GDM1 (cell line): ENCODE measurements at regions not wholly inside any gene's neighbourhood (a gene's known extent, or its start where the extent isn't known, plus 50 kb on each side); places are given as distances from the start of the nearest gene placed in this dataset.
"Not testable (repeated sequence)": the region's sequence is repeated elsewhere in the genome, so short reads cannot be mapped to it uniquely, and the experiment has no call there.

Experiments
- DNase-seq: peaks from one replicate; lab custom pipeline; 2025; lab: John Stamatoyannopoulos, UW

DNA sequence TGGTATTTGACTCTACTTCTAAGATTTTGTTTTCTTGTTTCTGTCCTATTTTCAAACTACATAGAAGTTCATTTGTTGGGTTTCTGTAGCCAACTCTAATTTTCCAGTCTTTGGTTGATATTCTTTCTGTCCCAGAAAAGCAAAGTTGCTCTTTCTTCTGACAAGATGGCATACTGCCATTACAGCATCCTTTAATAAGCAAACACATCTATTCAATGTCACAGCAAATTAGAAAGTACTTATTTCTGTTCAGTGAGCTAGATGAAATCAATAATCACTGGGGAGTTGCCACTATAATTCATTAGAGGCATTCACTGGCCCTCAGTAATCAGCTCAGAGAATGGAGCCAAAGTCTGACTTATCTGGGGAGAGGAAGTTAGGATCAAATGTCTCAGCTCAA lies 1258.0 kb upstream of the IGFBP7 start:
- DNase-seq, result no peak

DNA sequence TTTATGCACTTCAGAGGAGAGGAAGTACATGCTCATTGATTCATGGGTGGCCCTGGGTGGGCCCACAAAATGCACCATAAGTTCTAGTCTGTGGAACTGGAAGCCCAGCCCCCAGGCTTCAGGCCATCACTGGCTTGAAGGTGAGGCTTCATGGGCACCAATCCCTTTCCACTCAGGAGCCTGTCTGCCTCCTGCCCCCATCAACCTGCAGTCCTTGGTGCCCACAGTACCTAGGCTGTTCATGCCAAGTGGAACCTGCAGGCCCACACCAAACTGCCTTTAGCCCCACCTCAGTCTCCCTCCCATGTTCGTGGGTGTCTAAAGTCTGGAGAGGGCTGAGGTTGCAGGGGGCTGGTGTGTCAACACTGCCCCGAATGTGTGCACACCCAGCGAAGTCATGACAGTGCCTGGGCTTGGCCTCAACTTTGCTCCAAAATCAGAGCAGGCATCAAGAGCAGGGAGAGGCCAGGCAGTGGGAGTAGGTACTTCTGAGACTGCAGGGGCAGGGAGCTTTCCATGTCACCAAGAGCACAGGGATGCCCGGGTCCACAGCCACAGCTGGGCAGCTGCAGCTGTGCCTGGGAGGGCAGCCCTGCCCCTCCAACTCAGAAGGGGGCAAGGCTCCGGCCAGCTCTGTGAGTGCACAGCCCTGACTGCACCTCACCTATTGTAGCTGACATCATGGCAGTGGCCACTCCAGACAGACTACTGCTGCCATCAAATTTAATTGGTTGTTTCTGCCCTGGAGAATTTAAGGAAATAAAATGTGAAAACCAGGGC lies 1250.4 kb upstream of the IGFBP7 start:
- DNase-seq, result no peak

DNA sequence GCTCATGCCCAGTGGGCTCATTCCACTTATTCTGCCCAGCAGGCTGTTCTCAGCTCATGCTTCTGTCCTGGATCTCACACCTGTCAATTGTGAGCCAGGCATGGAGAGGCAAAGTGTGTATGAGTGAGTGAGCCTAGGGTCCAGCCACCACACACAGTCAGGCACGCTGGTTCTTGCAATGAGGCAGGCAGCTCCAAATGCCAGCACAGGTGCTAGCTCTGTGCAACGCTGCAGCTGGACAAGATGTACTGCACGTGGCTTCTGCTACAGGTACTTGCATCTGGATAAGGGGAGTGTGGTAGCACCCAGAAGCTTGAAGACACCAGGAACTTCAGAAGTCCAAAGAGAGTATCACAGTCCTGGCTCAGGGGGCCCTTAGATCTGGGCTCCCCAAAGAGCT lies 1249.4 kb upstream of the IGFBP7 start:
- no peak for DNase-seq

DNA sequence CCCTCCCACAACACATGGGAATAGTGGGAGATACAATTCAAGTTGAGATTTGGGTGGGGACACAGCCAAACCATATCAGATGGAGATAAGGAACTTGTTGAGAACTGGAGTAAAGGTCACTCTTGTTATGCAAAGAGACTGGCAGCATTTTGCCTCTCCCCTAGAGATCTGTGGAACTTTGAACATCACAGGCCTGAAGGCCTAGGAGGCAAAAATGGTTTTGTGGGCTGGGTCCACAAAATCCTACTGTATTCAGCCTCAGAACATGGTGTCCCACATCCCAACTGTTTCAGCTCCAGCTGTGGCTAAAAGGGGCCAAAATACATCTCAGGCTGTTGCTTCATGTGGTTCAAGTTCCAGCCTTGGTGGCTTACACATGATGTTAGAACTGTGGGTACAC lies 1247.8 kb upstream of the IGFBP7 start:
- DNase-seq, result no peak

DNA sequence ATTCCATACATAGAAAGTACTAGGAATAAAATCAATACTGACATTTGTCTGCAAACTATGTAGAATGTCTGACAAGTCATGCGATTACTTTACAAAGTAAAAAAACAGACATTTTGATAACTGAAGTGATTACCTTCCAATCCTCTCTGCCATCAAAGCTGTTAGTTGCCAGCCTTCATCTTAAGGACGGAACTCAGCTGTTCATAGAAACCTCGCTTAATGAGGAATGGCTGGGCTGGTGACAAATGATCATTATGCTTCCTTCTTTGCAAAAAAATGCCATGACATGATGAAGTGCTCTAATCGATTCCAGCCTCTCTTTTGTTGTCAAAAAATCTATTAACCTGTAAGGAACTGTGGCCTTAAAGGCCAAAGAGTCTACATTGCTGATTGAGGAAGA lies 1214.9 kb upstream of the IGFBP7 start:
- no peak for DNase-seq

DNA sequence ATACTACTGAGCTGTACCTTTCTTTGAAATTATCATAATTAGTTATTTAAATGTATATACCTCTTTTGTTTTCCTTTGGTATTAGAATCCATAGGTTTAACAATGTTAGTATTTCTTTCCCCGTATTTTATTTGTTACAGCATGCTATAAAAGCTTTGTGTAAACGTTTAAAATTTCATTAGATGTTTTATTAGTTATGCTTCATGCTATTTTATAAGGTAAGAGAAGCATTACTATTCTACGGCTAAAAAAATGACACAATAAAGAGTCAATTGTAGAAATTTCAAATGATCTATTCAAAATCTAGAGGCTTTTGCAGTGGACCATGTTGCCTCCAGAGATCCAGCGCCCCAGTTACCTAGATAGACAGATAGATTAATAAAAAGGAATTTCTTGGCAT lies 1203.3 kb upstream of the IGFBP7 start:
- no peak for DNase-seq

DNA sequence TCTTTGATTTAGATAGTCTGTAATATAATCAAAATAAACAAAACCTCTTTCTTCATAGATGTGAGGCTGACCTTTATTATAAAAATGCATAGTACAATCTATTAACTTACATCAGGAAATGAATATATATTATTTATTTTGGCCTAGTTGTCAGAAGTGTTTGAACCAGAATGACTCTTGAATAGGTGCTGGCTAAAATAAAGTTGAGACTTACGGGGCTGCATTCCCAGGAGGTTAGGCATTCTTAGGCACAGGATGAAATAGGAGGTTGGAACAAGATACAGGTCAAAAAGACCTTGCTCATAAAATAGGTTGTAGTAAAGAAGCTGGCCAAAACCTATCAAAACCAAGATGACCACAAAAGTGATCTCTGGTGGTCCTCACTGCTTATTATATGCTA lies 1193.3 kb upstream of the IGFBP7 start:
- no peak for DNase-seq

DNA sequence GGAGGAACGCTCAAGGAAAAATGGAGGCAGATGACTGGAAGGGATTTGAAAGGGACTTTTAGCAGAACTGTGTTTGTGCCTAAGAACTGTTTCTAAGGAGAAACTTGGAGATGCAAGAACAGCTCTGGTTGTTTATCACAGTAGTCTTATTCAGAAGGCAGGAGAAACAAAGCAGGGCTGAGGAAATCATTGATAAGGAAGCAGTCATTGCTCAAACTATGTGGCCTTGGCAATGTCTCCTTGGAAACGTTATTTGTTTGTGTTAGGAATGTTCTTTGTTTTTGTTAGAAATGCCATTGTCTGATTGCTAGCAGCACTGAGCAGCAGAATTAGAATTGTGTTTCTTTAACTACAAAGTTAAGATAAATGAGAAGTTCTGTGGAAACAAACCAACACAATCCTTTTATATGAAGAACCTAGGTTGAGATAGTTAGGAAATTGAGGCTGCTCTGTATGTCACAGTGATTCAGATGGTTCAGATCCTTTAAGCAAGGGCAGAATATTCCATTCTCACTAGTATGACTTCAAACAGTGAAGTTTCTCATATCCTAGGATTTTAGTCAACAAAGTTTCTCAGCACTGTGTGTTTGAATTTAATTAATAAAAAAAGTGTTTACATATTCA lies 1191.3 kb upstream of the IGFBP7 start:
- no peak for DNase-seq

DNA sequence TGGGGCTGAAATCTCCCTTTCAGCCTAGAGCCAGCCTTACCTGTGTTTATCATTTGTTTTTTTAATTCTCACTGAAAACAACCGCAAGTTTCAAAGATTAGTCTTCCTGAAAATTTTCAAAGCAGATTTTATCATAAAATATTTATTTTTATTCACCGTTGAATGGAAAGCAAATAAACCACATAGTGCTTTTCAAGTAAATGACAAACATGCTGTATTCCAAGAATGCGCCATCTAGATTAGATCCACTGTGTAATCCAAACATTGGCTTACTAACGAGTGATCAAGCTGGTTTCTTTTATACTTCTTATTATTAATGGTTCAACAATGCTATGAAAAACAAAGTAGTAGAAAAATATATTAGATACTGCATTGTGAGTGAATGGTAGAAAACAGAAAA lies 1176.2 kb upstream of the IGFBP7 start:
- DNase-seq, result no peak

DNA sequence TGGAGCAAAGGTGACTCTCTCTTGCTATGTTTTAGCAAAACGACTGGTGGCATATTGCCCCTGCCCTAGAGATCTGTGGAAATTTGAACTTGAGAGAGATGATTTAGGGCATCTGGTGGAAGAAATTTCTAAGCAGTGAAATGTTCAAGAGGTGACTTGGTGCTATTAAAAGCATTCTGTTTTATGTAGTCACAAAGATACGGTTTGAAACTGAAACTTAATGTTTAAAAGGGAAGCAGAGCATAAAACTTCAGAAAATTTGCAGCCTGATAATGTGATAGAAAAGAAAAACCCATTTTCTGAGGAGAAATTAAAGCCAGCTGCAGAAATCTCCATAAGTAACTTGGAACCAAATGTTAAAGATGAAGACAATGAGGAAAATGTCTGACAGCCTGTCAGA lies 1170.7 kb upstream of the IGFBP7 start:
- not testable (repeated sequence) for DNase-seq

DNA sequence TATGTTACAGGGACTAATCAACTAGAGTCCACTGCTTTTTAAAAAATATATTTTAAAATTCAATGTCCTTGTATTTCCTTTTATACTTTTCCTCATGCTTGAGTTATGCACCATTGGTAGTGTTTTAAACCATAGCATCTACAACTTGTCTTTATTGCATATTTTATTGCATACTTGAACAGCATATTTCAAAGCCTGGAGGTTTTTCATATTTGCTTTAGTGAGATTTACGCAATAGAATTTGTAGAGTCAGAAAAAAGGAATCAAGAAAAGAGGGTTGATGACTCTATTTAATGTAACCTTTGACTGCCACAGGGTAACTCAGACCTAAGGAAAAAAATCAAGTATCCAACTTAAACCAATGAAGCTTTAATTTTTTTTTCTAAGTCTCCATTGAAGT lies 1165.7 kb upstream of the IGFBP7 start:
- no peak for DNase-seq

DNA sequence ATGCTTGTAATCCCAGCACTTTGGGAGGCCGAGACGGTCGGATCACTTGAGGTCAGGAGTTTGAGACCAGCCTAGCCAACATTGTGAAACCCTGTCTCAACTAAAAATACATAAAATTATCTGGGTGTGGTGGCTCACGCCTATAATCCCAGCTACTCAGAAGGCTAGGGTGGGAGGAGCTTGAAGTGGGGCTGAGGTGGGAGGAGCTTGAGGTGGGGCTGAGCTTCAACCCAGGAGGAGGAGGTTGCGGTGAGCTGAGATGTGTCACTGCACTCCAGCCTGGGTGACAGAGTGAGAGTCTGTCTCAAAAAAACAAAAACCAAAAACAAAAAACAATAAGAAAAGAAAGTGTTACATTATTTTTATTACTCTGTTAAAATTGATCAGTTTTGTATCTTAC lies 1164.4 kb upstream of the IGFBP7 start:
- DNase-seq, result no peak

DNA sequence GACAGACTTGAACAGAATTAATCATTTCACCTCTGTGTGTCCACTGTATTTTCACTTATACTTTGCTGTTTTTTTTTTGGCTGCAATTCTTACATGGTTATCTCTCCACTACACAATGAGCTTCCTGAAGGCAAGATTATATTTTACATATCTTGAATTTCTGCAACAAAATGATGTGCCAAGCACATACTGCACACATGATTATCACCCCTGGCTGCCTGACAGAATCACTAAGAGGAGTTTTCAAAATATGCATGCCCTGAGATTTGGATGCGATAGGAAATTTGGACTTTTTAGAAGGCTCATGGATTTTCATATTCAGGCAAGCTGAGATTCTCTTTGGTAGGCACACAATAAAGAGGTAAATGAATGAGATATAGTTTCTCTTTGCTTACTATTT lies 1162.1 kb upstream of the IGFBP7 start:
- no peak for DNase-seq

DNA sequence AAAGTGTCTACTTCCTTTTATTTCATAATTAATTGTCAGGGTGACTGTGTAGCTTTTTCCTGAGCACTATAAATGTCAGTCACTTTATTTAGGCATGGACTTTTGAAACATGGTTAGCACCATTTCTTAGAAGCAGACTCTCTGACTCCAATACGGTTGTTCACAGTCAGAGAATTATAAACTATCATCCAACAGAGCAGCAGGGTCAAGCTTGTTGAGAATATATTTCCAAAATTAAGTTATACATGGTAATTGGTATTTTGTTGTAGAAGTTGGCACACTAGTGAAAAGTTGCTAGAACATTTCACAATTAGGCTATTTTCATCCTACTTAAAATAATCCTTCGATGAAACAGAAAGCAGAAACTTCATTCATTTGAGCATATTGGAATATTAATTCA lies 1155.5 kb upstream of the IGFBP7 start:
- DNase-seq, result no peak

DNA sequence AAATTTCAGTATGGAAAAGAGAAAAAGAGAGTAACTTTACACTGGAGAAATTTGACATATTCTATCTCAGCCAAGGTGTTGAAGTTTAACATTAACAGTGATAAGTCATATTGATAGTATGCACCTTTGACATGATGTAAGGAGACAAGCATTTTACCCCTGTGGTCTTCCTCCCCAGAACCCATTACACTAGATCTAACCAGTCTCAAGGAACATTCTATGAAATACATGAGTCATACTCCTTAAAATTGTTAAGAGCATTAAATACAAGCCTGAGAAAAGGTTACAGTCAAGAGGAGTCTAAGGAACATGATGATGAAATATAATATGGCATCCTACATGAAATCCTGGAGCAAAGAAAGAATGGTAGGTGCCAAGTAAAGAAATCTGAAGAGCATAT lies 1151.3 kb upstream of the IGFBP7 start:
- DNase-seq, result no peak

DNA sequence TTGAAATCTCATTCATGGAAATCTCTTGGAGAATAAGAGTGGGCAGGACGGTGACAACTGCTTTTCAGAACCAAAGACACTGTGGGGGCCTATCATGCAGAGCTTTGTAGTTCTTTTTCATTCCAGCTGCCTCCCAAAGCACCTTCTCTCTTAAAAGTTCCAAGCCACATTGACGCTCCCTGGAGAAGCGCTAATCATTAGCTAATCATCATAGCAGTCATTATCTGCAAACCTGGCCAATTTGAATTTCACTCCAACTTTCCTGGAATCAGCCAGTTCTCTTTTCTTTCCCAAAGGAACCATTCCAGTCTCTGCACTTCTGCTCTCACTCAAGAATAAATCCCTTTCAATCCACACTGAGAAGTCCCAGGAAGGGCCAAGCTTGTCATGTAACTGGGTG lies 1144.1 kb upstream of the IGFBP7 start:
- no peak for DNase-seq

DNA sequence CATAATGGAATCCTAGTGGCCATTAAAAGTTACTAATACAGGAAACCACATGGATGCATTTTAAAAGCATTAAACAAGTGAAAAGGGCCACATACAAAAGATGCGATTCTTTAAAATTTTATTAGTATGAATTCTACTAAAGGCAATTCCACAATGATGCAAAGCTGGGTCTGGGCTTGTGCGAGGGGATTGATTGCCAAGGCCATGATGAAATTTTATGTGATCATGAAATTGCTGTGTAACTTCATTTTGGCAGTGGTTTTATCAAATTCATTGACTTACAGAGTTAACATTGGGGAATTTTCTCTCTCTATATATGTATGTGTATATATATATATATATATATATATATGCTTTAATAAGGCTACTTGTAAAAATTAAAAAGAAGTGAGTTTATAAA lies 1142.5 kb upstream of the IGFBP7 start:
- no peak for DNase-seq

DNA sequence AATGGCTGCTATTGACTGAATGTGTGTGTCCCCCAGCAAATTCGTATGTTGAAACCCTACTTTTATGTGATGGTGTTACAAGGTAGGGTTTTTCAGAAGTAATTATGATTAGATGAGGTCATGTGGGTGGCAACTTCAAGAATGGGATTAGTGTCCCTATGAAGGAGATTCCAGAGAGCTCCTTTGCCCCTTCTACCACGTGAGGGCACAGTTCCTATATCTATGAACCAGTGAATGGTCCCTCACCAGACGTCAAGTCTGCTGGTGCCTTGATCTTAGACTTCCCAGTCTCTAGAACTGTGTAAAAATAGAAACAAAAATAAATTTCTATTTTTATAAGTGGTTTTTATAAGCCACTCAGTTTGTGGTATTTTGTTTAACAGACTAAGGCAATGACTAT lies 1137.6 kb upstream of the IGFBP7 start:
- DNase-seq, result no peak

DNA sequence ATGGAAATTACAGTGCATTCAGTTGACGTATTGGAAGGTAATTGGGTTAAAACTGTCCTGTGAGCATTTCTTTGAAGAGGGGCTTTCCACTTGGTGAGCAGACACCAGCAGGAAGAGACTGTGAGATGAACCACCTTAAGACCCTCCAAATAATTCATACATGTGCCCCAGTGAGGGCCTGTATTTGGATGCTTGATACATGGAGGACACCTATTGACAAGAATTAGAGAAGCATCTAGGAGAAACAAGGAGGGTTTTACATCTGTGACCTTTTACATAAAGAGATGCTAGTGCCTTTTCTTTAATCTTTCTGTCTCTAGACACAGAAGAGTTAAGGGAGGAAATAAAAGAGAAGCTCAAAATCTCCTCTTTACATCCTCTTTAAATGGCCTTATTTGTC lies 1115.3 kb upstream of the IGFBP7 start:
- DNase-seq, result no peak

DNA sequence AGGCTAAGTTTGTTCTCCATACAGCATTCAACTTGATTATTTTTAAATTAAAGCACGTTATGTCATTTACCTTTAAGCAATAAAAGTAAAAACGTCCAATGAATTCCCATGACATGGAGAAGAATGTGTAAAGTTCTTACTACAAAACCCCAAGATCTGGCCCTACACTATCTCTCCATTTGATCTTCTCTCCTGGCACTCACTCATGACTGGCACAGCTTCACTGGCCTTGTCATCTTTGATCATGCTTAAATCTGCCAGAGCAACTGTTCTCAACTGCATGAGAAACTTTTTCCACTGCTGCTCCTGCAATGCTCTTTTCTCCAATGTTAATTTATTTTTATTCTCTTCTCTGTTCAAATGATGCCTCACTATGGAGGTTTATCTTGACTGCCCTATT lies 1109.0 kb upstream of the IGFBP7 start:
- no peak for DNase-seq

DNA sequence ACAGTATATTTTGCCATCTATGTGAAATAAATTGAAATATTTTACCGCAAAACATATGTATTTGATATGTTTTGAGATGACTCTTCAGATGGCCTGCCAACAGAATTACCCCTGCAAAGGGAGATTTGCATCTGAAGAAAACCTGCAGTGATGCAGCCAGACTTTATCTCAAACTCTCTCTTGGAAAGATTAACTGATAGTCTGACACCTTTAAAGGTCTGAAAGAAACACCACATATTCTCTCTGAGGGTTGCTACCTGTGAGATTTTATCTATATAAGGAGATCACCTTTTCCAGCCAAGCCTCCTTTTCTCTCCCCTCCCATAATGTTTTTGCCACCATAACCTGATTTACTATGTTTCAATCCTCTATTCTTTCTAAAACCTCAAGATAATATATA lies 1106.3 kb upstream of the IGFBP7 start:
- no peak for DNase-seq

DNA sequence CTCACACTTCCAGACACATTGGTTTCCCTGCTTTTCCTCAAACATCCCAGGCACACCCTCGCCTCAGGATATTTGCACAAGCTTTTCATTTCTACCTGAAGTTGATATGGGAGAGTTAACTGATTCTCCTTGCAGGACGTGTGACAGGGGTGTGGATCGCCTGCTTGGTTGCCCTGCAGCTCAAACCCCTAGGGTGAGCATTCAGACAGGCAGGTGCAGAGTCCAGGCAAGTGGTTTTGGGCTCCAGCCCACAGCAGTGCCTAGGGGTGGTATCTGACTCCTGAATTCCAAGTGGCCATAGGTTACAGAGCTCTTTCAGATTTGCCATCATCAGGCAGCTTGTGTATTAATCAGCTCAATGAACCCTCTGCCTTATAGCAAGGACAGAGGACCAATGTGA lies 1104.2 kb upstream of the IGFBP7 start:
- no peak for DNase-seq

DNA sequence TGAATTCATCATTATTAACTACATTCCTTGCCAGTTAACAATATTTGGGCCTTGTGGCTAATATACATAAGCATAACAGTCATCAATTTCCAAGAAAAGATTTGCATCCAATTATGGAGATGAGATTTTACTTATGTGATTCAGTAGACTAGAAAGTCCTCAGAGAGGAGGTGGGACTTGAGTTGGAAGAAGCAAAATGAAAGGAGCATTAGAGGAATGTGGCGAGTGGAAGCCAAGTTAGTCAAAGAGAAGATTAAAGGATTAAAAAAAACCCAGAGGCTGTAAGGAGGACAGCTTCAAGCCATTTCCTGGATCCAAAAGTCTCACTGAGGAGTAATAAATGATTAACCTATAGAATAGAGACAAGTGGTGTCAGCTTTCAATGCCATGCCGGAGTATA lies 1099.4 kb upstream of the IGFBP7 start:
- no peak for DNase-seq

DNA sequence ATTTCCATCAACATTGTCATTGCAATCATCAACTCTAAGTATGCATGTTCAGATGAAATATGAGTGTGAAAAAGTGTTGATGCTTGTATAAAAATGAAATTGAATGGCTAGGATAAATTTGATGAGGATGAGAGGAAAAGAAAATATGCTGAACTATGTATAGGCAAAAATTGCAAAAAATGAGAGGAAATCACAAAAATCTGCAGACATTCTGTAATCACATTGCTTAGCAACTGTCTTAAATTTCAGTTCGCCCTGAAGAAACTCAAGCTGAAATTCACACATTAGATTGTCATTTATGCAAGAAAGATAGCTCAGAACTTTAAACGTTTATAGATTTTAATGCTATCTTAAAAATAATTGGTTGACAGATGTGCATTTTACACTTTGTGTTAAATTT lies 1098.8 kb upstream of the IGFBP7 start:
- DNase-seq, result no peak
